MCF 10A (cell line): ENCODE measurements at regions not wholly inside any gene's neighbourhood (a gene's known extent, or its start where the extent isn't known, plus 50 kb on each side); places are given as distances from the start of the nearest gene placed in this dataset.

ENCODE experiments used
- BruUV-seq: library from RNA; stranded (reverse); fragments of 400-500 nt; replicated peaks from 2 replicates; lab custom pipeline; 2021; lab: Mats Ljungman, UMichigan
- CTCF ChIA-PET: fragments of 300-600 bp; sonication (Branson Sonifier 250); formaldehyde crosslinking; extraction: SDS; loops from one replicate; lab custom pipeline; 2021; ENCODE audit warnings: antibody characterized with exemption, inconsistent platforms; lab: Yijun Ruan, JAX
- POLR2A ChIA-PET: fragments of 300-600, 350-650 bp; sonication (Branson Sonifier 250); formaldehyde crosslinking; extraction: SDS; loops from one replicate; lab custom pipeline; 2020; ENCODE audit warnings: antibody characterized with exemption, inconsistent platforms; lab: Yijun Ruan, JAX
- DNase-seq: peaks from one replicate; pipeline ENCODE4 v3.0.0-alpha.2; 2018; ENCODE audit not compliant: unreplicated experiment
- H3K27ac Mint-ChIP-seq: one replicate; pipeline ENCODE4 v1.8.0; 2022; ENCODE audit warnings: mild to moderate bottlenecking, low read depth, mixed read lengths; ENCODE audit not compliant: unreplicated experiment
- H3K27me3 Mint-ChIP-seq: one replicate; pipeline ENCODE4 v1.8.0; 2022; ENCODE audit warnings: mixed read lengths; ENCODE audit not compliant: insufficient read depth, unreplicated experiment
- H3K36me3 Mint-ChIP-seq: one replicate; pipeline ENCODE4 v1.8.0; 2022; ENCODE audit warnings: mild to moderate bottlenecking, moderate library complexity, mixed read lengths; ENCODE audit not compliant: insufficient read depth, unreplicated experiment
- H3K4me1 Mint-ChIP-seq: one replicate; pipeline ENCODE4 v1.8.0; 2022; ENCODE audit warnings: mixed read lengths; ENCODE audit not compliant: insufficient read depth, unreplicated experiment
- H3K4me3 Mint-ChIP-seq: one replicate; pipeline ENCODE4 v1.8.0; 2022; ENCODE audit warnings: mild to moderate bottlenecking, moderate library complexity, mixed read lengths; ENCODE audit not compliant: unreplicated experiment
- H3K9me3 Mint-ChIP-seq: one replicate; pipeline ENCODE4 v1.8.0; 2022; ENCODE audit warnings: mixed read lengths; ENCODE audit not compliant: unreplicated experiment
- CTCF ChIP-seq: fragments of 200-600 bp; IDR thresholded peaks from one replicate; pipeline ENCODE4 v1.8.0; 2022; ENCODE audit warnings: antibody characterized with exemption, mild to moderate bottlenecking; ENCODE audit not compliant: unreplicated experiment
- intact Hi-C: fragments of 100-400 bp; cut with micrococcal nuclease; formaldehyde crosslinking; loops from 2 replicates; pipeline ENCODE4 v1.14.1; 2022

DNA sequence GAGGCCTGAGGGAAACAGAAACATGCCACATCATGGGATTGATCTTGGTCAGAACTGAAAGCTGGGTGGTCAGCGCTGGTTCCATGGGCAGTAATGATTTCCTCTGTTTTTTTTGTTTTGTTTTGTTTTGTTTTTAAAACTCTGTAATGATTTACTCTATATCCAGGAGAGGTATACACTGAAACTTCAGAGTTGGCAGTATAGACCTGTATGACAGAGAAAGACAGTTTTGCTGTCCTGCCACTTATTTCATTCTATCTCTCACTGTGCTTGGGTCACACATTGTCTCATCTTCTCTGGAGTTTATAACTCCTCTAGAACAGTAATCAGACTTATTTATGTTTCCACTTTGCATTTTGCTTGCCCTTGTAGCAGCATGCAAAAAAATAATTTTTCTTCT is 105.1 kb upstream of the SLITRK1 start:
- DNase-seq, result no peak
- H3K27me3 Mint-ChIP-seq, result no peaks in the 10 kb centered on the region
- intact Hi-C loops, result no loop called here
- no peaks in the 10 kb centered on the region for H3K36me3 Mint-ChIP-seq
- ChIA-PET CTCF (interaction anchor here (1.2 kb wide), 1 partner anchor 19 kb away, joined by 4 read pairs; no protein-coding TSS in a partner anchor), POLR2A (no interaction called here)
- BruUV-seq, result no TSS peak
- peaks cover 8% of the 10 kb centered on the region for H3K9me3 Mint-ChIP-seq
- no peak overlapping the region for H3K4me3 Mint-ChIP-seq
- H3K27ac Mint-ChIP-seq, result no peak overlapping the region
- no peak for TF ChIP-seq CTCF
- no peaks in the 10 kb centered on the region for H3K4me1 Mint-ChIP-seq

DNA sequence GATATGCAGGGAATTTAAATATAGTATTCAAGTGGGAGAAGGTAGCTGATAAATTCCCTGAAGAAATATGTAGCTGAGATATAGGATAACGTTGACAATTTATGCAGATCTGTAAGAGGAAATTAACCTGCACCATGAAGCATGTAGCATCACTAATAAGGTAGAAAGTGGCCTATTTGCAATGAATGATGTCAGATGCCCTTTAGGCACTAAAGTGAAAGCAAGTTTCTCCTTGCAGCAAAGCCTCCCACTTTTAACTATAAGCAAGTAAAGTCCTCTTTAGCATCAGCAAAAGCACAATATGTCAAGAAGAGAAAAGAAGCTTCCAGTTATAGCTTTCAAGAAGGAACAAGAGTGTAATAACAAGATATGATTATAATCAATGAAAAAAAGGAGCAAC is 102.5 kb upstream of the SLITRK1 start:
- Mint-ChIP-seq H3K27ac (no peak overlapping the region), H3K4me1 (no peaks in the 10 kb centered on the region), H3K9me3 (peaks cover 8% of the 10 kb centered on the region), H3K27me3 (no peaks in the 10 kb centered on the region), H3K36me3 (no peaks in the 10 kb centered on the region), H3K4me3 (no peak overlapping the region)
- no peak for DNase-seq
- no peak for TF ChIP-seq CTCF
- intact Hi-C loops, result no loop called here
- CTCF ChIA-PET, result interaction anchor here (0.6 kb wide), 1 partner anchor 169 kb away, joined by 3 read pairs; no protein-coding TSS in a partner anchor
- no TSS peak for BruUV-seq
- POLR2A ChIA-PET, result no interaction called here

DNA sequence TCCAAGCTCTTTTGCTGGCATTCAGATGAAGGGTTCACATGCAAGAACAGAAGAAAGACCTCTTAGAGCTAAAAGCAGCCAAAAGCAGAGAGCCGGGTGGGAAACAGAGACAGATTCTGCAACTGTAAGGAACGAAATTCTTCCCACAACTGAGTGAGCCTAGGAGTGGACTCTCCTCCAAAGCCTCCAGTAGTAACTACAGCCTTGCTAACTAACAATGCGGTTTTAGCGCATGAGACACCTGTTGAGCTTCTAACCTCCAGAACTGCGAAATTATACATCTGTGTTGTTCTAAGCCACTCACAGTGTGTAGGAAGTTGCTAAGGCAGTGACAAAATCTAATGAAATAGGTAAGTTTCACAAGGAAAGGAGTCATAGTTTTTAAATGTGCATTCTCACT is 98.1 kb upstream of the SLITRK1 start:
- Mint-ChIP-seq H3K4me3 (no peak overlapping the region), H3K27ac (no peak overlapping the region), H3K9me3 (no peaks in the 10 kb centered on the region), H3K27me3 (no peaks in the 10 kb centered on the region), H3K4me1 (no peaks in the 10 kb centered on the region), H3K36me3 (no peaks in the 10 kb centered on the region)
- no peak for DNase-seq
- intact Hi-C loops, result no loop called here
- CTCF ChIA-PET, result no interaction called here
- TF ChIP-seq CTCF, result no peak
- POLR2A ChIA-PET, result interaction anchor here (0.6 kb wide), 1 partner anchor 1759 kb away, joined by 3 read pairs; no protein-coding TSS in a partner anchor
- BruUV-seq, result no TSS peak

DNA sequence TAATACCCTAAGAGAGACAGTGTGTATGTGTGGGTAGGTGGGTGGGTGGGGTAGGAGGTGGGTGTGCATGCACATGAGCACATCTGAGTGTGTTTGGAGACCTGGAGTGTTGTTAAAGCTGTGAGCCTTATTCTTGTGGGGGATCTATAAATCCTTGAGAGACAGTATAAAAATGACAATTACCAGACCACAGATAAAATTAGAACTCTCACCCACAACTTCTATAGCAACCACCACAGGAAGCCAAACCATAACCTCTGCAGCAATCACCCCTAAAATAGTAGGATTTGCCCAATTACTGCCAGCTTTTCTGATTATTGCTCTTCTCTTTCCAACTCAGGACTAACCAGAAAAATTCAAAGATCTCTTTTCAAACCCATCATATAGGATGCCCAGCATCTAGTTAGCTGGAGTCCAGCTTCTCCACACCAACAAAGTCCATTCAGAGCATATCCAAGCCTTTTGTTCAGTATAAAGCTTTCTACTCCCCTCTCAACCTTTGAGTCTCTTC is 93.4 kb upstream of the SLITRK1 start:
- no TSS peak for BruUV-seq
- CTCF ChIA-PET, result no interaction called here
- intact Hi-C loops, result no loop called here
- H3K4me1 Mint-ChIP-seq, result no peaks in the 10 kb centered on the region
- DNase-seq, result no peak
- no peak overlapping the region for H3K4me3 Mint-ChIP-seq
- POLR2A ChIA-PET, result interaction anchor here (0.6 kb wide), 1 partner anchor 341 kb away, joined by 3 read pairs; no protein-coding TSS in a partner anchor
- H3K27me3 Mint-ChIP-seq, result no peaks in the 10 kb centered on the region
- no peak overlapping the region for H3K27ac Mint-ChIP-seq
- no peaks in the 10 kb centered on the region for H3K36me3 Mint-ChIP-seq
- no peaks in the 10 kb centered on the region for H3K9me3 Mint-ChIP-seq
- no peak for TF ChIP-seq CTCF
